ENCODE measurements at regions not wholly inside any gene's neighbourhood (a gene's known extent, or its start where the extent isn't known, plus 50 kb on each side); places are given as distances from the start of the nearest gene placed in this dataset.

GRCh38 chr9:86531971-86532640, 177.9 kb upstream of the TUT7 start:
- TF ChIP-seq, protein P1, sequence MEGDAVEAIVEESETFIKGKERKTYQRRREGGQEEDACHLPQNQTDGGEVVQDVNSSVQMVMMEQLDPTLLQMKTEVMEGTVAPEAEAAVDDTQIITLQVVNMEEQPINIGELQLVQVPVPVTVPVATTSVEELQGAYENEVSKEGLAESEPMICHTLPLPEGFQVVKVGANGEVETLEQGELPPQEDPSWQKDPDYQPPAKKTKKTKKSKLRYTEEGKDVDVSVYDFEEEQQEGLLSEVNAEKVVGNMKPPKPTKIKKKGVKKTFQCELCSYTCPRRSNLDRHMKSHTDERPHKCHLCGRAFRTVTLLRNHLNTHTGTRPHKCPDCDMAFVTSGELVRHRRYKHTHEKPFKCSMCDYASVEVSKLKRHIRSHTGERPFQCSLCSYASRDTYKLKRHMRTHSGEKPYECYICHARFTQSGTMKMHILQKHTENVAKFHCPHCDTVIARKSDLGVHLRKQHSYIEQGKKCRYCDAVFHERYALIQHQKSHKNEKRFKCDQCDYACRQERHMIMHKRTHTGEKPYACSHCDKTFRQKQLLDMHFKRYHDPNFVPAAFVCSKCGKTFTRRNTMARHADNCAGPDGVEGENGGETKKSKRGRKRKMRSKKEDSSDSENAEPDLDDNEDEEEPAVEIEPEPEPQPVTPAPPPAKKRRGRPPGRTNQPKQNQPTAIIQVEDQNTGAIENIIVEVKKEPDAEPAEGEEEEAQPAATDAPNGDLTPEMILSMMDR (IDR thresholded peaks at IDR 0.05 in 8 of 11, conservative IDR thresholded peaks at IDR 0.05 in 3 of 11): no peak
- TF ChIP-seq POLR2AphosphoS5 (IDR thresholded peaks at IDR 0.05): no peak

All from spleen (tissue), 7 donors.